ENCODE measurements at regions not wholly inside any gene's neighbourhood (a gene's known extent, or its start where the extent isn't known, plus 50 kb on each side); places are given as distances from the start of the nearest gene placed in this dataset.
"Not testable (repeated sequence)": the region's sequence is repeated elsewhere in the genome, so short reads cannot be mapped to it uniquely, and the experiment has no call there.

GRCh38 chr5:83800201-83800600 is 79.5 kb upstream of the HAPLN1 start:
- no peak for TF ChIP-seq ZFP30 (CRISPR knock-in tag; IDR thresholded peaks at IDR 0.05)
- TF ChIP-seq GLIS3 (CRISPR knock-in tag; IDR thresholded peaks at IDR 0.05), result no peak
- no peak for TF ChIP-seq ZNF70 (CRISPR knock-in tag; IDR thresholded peaks at IDR 0.05)
- no peak for TF ChIP-seq ARNTL (CRISPR knock-in tag; IDR thresholded peaks at IDR 0.05; ENCODE audit: borderline replicate concordance, low read depth)
- no peak for TF ChIP-seq ISL1 (CRISPR knock-in tag; IDR thresholded peaks at IDR 0.05)
- TF ChIP-seq CSDC2 (CRISPR knock-in tag; IDR thresholded peaks at IDR 0.05), result no peak
- TF ChIP-seq ZNF565 (CRISPR knock-in tag; conservative IDR thresholded peaks at IDR 0.05; ENCODE audit: low read depth), result no peak
- TF ChIP-seq CSRNP3 (CRISPR knock-in tag; IDR thresholded peaks at IDR 0.05), result no peak
- no peak for TF ChIP-seq ESRRG (CRISPR knock-in tag; IDR thresholded peaks at IDR 0.05)
- TF ChIP-seq POU6F1 (CRISPR knock-in tag; IDR thresholded peaks at IDR 0.05; ENCODE audit: borderline replicate concordance, low read depth), result no peak
- TF ChIP-seq ZFP3 (CRISPR knock-in tag; IDR thresholded peaks at IDR 0.05), result no peak
- TF ChIP-seq BACH2 (CRISPR knock-in tag; IDR thresholded peaks at IDR 0.05; ENCODE audit: borderline replicate concordance), result no peak
- TF ChIP-seq SNAI2 (CRISPR knock-in tag; IDR thresholded peaks at IDR 0.05), result no peak
- no peak for TF ChIP-seq TSHZ2 (CRISPR knock-in tag; IDR thresholded peaks at IDR 0.05)
- TF ChIP-seq RARB (CRISPR knock-in tag; IDR thresholded peaks at IDR 0.05), result no peak
- no peak for ATAC-seq

- not testable (repeated sequence) for ATAC-seq
Observed at GRCh38 chr5:83799020-83799419, 78.4 kb upstream of the HAPLN1 start.

GRCh38 chr5:83789371-83789770 is 68.7 kb upstream of the HAPLN1 start:
- ATAC-seq, result no peak
- TF ChIP-seq ARNTL (CRISPR knock-in tag; IDR thresholded peaks at IDR 0.05; ENCODE audit: borderline replicate concordance, low read depth) (no peak), ISL1 (CRISPR knock-in tag; IDR thresholded peaks at IDR 0.05) (no peak), TCF4 (CRISPR knock-in tag; IDR thresholded peaks at IDR 0.05; ENCODE audit: borderline replicate concordance) (no peak), SNAI2 (CRISPR knock-in tag; IDR thresholded peaks at IDR 0.05) (no peak), CSDC2 (CRISPR knock-in tag; IDR thresholded peaks at IDR 0.05) (no peak), ZNF8 (CRISPR knock-in tag; IDR thresholded peaks at IDR 0.05) (no peak), PATZ1 (CRISPR knock-in tag; IDR thresholded peaks at IDR 0.05; ENCODE audit: borderline replicate concordance) (no peak), POU6F1 (CRISPR knock-in tag; IDR thresholded peaks at IDR 0.05; ENCODE audit: borderline replicate concordance, low read depth) (no peak), TOX (CRISPR knock-in tag; IDR thresholded peaks at IDR 0.05; ENCODE audit: borderline replicate concordance) (no peak), ZFP30 (CRISPR knock-in tag; IDR thresholded peaks at IDR 0.05) (no peak), TSHZ2 (CRISPR knock-in tag; IDR thresholded peaks at IDR 0.05) (no peak)
